ACC112 (cell line): ENCODE measurements at regions not wholly inside any gene's neighbourhood (a gene's known extent, or its start where the extent isn't known, plus 50 kb on each side); places are given as distances from the start of the nearest gene placed in this dataset.

Experiments
- H2AFZ ChIP-seq: fragments of 200-600 bp; sonication (generic); one replicate; pipeline ENCODE4 v1.6.0; 2017; ENCODE audit warnings: antibody characterized with exemption, low read length; ENCODE audit not compliant: unreplicated experiment
- H3K27ac ChIP-seq: fragments of 200-600 bp; sonication (generic); 2 replicates; pipeline ENCODE4 v1.5.1; 2014; ENCODE audit warnings: low read depth, mild to moderate bottlenecking, antibody characterized with exemption, low read length, moderate library complexity
- H3K27me3 ChIP-seq: fragments of 200-600 bp; sonication (generic); 2 replicates; pipeline ENCODE4 v1.6.1; 2014; ENCODE audit warnings: mild to moderate bottlenecking, antibody characterized with exemption, low read length, moderate library complexity, mixed read lengths; ENCODE audit not compliant: insufficient read depth
- H3K36me3 ChIP-seq: fragments of 200-600 bp; sonication (generic); 2 replicates; pipeline ENCODE4 v1.6.1; 2016; ENCODE audit warnings: mild to moderate bottlenecking, antibody characterized with exemption, low read length, moderate library complexity, mixed read lengths; ENCODE audit not compliant: insufficient read depth
- H3K4me1 ChIP-seq: fragments of 200-600 bp; sonication (generic); one replicate; pipeline ENCODE4 v1.6.1; 2016; ENCODE audit warnings: low read length, mixed read lengths; ENCODE audit not compliant: insufficient read depth, unreplicated experiment, control insufficient read depth
- H3K4me3 ChIP-seq: fragments of 200-600 bp; sonication (generic); 2 replicates; pipeline ENCODE4 v1.5.1; 2014; ENCODE audit warnings: mild to moderate bottlenecking, low read depth, low read length
- H3K79me2 ChIP-seq: fragments of 200-600 bp; sonication (generic); one replicate; pipeline ENCODE4 v1.6.0; 2016; ENCODE audit warnings: low read length; ENCODE audit not compliant: control insufficient read depth, unreplicated experiment, insufficient read depth

DNA sequence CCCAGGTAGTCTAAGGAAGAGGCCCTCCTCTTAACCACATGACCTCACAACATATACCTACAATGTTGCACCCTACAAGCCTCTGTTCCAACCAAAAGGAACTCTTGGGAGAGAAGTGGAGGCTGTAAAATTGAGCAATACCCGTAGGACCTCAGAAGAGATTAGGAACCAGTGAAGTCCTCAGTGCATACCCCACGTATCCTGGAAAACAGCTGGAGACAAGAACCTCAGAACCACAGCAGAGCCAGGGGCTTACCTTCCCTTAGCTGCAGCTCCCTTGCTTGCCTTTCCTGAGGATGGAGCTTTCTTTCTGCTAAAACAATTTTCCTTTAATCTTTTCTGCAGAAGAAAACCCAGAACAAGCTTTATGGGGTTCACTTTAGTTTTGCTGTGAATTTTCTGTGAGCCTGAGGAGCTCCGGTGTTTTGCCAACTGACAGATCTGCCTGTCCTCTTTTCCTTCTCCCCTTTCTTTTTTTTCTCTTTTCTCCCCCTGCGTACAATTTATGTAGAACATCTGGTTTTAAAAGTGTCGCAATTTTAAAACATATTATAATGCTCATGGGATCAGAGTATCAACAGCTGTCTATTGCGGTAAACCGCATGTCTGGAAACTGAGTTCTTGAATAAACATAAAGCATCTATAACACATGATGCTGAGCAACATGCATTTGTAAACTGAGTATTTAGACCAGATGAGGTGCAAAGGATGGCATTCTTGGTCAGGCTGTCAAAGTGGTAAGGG is 226.4 kb upstream of the MAF start:
- Histone ChIP-seq H3K36me3 (no peaks in the 10 kb centered on the region), H3K4me3 (no peak overlapping the region)

DNA sequence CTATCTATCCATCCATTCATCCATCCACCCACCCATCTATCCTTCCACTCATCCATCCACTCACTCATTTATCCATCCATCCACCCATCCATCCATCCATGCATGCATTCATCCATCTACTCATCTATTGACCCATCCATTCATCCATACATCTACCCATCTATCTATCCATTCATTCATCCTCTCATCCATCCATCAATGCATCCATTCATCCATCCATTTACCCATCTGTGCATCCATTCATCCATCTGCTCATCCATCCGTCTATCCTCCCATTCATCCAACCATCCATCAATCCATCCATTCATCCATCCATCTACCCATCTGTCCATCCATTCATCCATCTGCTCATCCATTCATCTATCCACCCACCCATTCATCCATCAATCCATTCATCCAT is 224.5 kb upstream of the MAF start:
- no peak overlapping the region for H3K27ac ChIP-seq
- H2AFZ ChIP-seq, result no peak overlapping the region
- no peaks in the 10 kb centered on the region for H3K4me1 ChIP-seq
- H3K27me3 ChIP-seq, result no peaks in the 10 kb centered on the region
- no peaks in the 10 kb centered on the region for H3K79me2 ChIP-seq
- no peak overlapping the region for H3K4me3 ChIP-seq
- no peaks in the 10 kb centered on the region for H3K36me3 ChIP-seq

More for the DNA sequence above, 226.4 kb upstream of the MAF start:
- Histone ChIP-seq H3K27me3 (no peaks in the 10 kb centered on the region), H3K4me1 (no peaks in the 10 kb centered on the region), H3K27ac (no peak overlapping the region), H2AFZ (no peak overlapping the region), H3K79me2 (no peaks in the 10 kb centered on the region)

DNA sequence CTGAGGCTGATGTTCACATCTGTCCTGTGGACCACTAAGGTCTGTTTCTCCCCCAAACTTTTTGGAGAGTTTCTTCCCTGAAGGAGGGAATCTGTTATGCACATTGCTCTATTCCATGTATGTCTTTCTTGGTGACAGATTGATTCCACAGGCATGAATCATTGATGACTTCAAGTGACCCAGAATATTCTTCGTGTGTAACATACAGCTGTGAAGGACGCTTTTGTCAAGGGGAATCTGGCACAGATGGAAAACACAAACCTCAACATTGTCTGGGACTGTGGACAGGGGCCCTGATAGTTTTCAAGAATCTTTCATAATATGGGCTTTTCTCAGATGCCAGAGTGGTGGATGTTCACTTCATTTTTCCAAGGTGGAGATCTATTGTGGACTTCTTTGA is 223.1 kb upstream of the MAF start:
- no peak overlapping the region for H3K4me3 ChIP-seq
- no peaks in the 10 kb centered on the region for H3K27me3 ChIP-seq
- no peaks in the 10 kb centered on the region for H3K4me1 ChIP-seq
- H3K27ac ChIP-seq, result no peak overlapping the region
- H2AFZ ChIP-seq, result no peak overlapping the region
- H3K79me2 ChIP-seq, result no peaks in the 10 kb centered on the region
- no peaks in the 10 kb centered on the region for H3K36me3 ChIP-seq

DNA sequence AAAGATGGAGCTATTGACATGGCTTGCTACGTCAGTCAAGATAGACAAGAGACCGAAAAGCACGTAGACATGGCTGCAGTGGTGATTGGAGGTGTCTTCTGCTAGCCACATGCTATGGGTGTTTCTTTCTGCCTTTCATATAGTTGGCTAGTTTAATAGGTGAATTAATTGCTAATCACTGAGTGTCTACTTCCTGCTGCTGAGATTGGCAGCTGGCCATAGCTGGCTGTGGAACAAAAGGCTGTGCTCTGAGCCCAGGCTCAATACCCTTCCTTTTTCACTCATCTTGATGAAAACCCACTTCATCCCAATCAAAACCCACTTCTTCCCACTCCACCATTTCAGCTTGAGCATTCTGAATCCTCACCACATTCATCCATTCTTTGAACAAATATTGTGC is 221.4 kb upstream of the MAF start:
- Histone ChIP-seq H3K27me3 (no peaks in the 10 kb centered on the region), H3K4me1 (no peaks in the 10 kb centered on the region), H3K27ac (no peak overlapping the region), H2AFZ (no peak overlapping the region), H3K79me2 (no peaks in the 10 kb centered on the region), H3K4me3 (no peak overlapping the region), H3K36me3 (no peaks in the 10 kb centered on the region)

DNA sequence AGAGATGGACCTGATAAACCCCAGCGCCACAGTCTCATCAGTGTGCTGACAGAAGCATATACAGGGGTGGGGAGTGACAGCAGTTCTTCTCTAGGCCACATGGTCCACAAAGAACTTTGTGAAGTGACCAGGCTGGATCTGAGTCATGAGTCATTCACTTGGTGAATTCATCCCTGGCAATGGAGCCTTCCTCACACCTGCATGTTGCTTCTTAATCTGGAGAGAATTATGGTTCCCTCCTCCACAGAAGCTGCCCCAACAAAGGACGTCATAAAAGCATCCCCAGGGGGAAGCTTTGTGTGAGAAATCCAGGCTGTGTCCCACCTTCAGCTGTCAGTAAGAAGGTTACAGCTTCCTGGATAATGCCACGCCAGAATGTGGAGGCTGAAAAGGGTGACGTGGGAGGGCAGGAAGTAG is 215.6 kb upstream of the MAF start:
- Histone ChIP-seq H3K4me1 (no peaks in the 10 kb centered on the region), H3K27me3 (no peaks in the 10 kb centered on the region), H3K79me2 (no peaks in the 10 kb centered on the region), H2AFZ (no peak overlapping the region), H3K36me3 (no peaks in the 10 kb centered on the region), H3K27ac (no peak overlapping the region), H3K4me3 (no peak overlapping the region)

DNA sequence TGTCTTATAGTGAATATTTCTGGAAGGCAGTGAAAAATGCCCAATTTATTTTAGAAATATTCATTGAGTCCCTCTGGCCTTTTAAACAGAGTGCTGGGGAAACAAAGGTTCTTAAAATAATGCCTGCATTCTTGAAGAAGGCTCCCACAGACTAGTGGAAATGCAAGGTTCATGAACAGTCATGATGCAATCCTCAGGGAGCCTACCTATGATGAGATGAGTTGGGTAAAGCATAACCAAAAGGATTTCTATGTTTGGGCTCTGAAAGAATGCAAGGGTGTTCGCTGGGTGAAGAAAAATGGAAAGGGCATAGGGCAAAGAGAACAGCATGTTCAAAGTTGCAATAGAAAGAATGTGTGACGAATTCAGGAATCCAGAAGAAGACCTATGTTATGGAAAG is 214.5 kb upstream of the MAF start:
- Histone ChIP-seq H3K4me1 (no peaks in the 10 kb centered on the region), H2AFZ (no peak overlapping the region), H3K79me2 (no peaks in the 10 kb centered on the region), H3K4me3 (no peak overlapping the region), H3K27me3 (no peaks in the 10 kb centered on the region), H3K36me3 (no peaks in the 10 kb centered on the region), H3K27ac (no peak overlapping the region)

DNA sequence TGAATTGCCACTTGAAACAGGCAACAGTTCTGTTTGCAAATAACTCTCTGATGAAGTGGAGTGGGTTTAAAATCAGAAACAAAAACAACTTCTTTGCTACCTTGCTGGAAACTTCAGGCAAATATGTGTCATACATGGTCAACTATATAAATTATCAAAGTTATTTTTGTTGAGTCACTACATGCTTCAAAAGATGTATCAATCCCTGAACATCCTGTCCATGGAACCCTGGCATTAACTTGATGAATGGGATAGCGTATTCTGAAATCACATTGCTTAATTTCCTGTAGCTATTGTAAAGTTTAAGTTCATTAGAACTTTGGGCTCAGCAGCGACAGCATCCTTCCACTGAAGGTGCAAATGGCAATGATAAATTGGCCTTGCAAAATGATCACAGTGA is 213.6 kb upstream of the MAF start:
- no peak overlapping the region for H3K4me3 ChIP-seq
- H3K27me3 ChIP-seq, result no peaks in the 10 kb centered on the region
- no peak overlapping the region for H3K27ac ChIP-seq
- no peaks in the 10 kb centered on the region for H3K4me1 ChIP-seq
- no peaks in the 10 kb centered on the region for H3K36me3 ChIP-seq
- no peak overlapping the region for H2AFZ ChIP-seq
- H3K79me2 ChIP-seq, result no peaks in the 10 kb centered on the region

DNA sequence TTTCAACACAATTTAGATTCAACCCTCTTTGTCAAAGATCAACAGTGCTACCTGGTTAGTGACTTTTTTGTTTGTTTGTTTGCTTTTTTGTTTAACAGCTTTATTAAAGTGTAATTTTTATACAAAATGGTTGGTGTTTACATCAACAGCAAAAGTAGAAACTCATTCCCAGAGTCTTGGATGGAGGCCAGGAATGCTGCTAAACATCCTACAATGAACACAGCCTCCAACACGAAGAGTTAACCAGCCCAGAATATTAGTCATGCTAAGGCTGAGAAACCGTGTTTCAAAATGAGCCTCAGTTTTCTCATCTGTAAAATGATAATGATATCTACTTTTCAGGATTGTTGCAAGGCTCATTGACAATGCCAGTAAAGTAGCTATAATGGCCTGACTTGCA is 211.0 kb upstream of the MAF start:
- Histone ChIP-seq H3K4me3 (no peak overlapping the region), H3K79me2 (no peaks in the 10 kb centered on the region), H2AFZ (no peak overlapping the region), H3K27me3 (no peaks in the 10 kb centered on the region), H3K4me1 (no peaks in the 10 kb centered on the region), H3K36me3 (no peaks in the 10 kb centered on the region), H3K27ac (no peak overlapping the region)

DNA sequence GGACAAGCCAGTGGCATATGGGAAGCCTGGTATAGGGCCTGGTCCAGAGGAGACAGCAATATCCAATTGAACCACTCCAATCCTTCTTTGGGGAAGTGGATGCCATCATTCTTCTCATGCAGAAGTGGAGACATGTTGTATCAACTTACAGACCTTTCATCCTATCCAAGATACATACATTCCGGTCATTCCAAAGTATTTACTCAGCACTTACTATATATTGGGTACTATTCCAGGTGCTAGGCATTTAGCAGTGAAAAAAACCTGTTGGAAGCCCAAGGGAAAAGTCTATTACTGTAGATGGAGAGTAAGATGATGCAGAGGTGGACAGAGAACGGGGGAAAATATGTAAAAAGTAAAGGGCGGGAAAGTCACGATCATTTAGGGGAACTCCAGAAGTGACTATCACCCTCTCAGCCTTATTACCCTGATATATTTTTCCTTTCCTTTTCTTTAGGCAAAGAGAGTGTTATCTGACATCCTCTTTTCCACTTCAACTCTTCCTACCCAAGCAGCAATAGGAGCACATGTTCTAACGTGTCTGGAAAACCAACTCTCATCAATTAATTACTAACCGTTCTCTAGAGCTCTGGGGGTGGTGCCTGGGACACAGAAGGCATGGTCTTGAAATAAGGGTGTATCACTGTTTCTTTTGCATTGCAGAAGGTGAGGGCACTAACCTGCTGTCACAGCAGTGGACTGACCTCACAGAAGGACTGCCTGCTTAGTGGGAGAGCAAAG is 210.1 kb upstream of the MAF start:
- H3K79me2 ChIP-seq, result no peaks in the 10 kb centered on the region
- no peaks in the 10 kb centered on the region for H3K36me3 ChIP-seq
- no peak overlapping the region for H2AFZ ChIP-seq
- no peak overlapping the region for H3K4me3 ChIP-seq
- H3K27ac ChIP-seq, result no peak overlapping the region
- H3K27me3 ChIP-seq, result no peaks in the 10 kb centered on the region
- H3K4me1 ChIP-seq, result no peaks in the 10 kb centered on the region

DNA sequence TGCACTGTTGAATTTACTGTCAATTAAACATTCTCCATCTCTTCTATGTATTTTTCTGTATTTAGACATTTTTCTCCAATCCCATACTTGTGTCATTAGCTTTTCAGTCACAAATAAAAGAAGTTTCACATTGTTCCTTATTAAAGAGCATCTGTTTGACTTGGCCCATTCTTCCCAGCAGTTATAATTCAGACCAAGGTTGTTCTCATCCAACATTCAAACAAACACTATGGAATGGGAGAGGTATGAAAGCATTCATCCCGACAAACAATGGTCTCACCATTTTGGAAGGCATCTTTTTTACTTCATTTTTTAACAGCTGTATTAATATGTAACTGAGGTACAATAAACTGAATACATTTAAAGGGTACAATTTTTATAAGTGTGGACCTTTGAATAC is 208.8 kb upstream of the MAF start:
- Histone ChIP-seq H3K4me3 (no peak overlapping the region), H3K36me3 (no peaks in the 10 kb centered on the region), H2AFZ (no peak overlapping the region), H3K4me1 (no peaks in the 10 kb centered on the region), H3K27ac (no peak overlapping the region), H3K27me3 (no peaks in the 10 kb centered on the region), H3K79me2 (no peaks in the 10 kb centered on the region)

DNA sequence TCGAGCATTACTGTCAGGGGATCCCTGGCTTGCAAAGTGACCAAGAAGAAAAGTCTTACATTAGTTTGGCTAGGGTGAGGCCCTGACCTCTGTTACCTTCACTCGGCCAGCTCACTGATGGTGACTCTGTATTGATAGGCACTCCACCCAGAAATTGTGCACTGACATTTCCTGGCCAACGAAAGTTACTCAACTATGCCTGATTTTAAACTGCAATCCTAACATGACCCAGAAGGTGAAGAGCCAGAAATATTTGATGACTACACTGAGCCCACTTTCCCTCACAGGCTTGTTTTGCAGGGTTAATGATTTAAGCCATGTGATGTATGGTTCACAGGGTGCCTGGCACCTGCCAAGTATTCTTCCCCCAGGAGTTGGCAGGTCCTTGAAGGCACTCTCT is 208.2 kb upstream of the MAF start:
- Histone ChIP-seq H3K27ac (no peak overlapping the region), H3K27me3 (no peaks in the 10 kb centered on the region), H3K4me3 (no peak overlapping the region)

More for the DNA sequence above, 208.2 kb upstream of the MAF start:
- Histone ChIP-seq H2AFZ (no peak overlapping the region), H3K36me3 (no peaks in the 10 kb centered on the region), H3K4me1 (no peaks in the 10 kb centered on the region), H3K79me2 (no peaks in the 10 kb centered on the region)
